Cardiac muscle cell (in vitro differentiated cells and primary cell): ENCODE measurements at regions not wholly inside any gene's neighbourhood (a gene's known extent, or its start where the extent isn't known, plus 50 kb on each side); places are given as distances from the start of the nearest gene placed in this dataset.
A peak's percentile ranks its signal among the peaks of the same experiment; 100 is the strongest.

ENCODE experiments used
- DNase-seq, 2 donors: peaks; one replicate each; pipeline versions ENCODE4 v3.0.0 to v3.0.0-alpha.2; 2010 to 2017; ENCODE audit warnings: low read depth in 1 of 2, low spot score in 1 of 2
- H3K27ac ChIP-seq: fragments of 200-600 bp; sonication (generic); 2 replicates; pipeline ENCODE4 v1.5.1; 2016
- H3K27me3 ChIP-seq: fragments of 200-600 bp; sonication (generic); 2 replicates; pipeline ENCODE4 v1.6.0; 2016; ENCODE audit warnings: control low read depth
- H3K36me3 ChIP-seq: fragments of 200-600 bp; sonication (generic); 2 replicates; pipeline ENCODE4 v1.5.1; 2016; ENCODE audit warnings: control low read depth
- H3K4me1 ChIP-seq: fragments of 200-600 bp; sonication (generic); 2 replicates; pipeline ENCODE4 v1.8.1; 2017; ENCODE audit warnings: low read depth, mild to moderate bottlenecking, mixed run types
- H3K4me3 ChIP-seq: fragments of 200-600 bp; sonication (generic); 2 replicates; pipeline ENCODE4 v1.5.1; 2016; ENCODE audit warnings: mild to moderate bottlenecking
- H3K9me3 ChIP-seq: fragments of 200-600 bp; sonication (generic); 2 replicates; pipeline ENCODE4 v1.5.1; 2017; ENCODE audit warnings: low read depth, mild to moderate bottlenecking, control low read depth
- TF ChIP-seq, protein P1 (sequence below): IDR thresholded peaks from 2 replicates; pipeline ENCODE4 v1.5.1; 2012; ENCODE audit warnings: low read depth, mild to moderate bottlenecking, low read length

DNA sequence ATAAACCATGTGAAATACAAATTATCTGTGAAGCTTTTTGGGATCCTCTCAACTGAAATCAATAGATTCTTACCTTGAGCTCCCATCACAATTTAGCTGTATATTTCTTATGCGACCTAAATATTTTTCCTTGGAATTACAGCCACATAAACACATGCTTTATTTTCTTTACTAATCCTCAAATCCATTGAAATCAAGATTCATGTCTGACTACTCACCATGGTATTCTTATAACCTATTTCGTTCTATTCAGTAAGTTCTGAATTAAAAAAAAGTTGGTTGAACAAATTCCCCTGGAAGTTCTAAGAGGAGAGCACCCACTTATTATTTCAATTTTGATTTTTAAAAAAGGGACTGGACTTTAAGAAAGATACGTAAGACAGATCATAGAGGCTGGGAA is 292.1 kb upstream of the ATP2B1 start:
- no peaks in the 10 kb centered on the region for H3K9me3 ChIP-seq
- H3K27me3 ChIP-seq = no peaks in the 10 kb centered on the region
- DNase-seq = no peak
- H3K36me3 ChIP-seq = no peaks in the 10 kb centered on the region
- TF ChIP-seq, protein P1, sequence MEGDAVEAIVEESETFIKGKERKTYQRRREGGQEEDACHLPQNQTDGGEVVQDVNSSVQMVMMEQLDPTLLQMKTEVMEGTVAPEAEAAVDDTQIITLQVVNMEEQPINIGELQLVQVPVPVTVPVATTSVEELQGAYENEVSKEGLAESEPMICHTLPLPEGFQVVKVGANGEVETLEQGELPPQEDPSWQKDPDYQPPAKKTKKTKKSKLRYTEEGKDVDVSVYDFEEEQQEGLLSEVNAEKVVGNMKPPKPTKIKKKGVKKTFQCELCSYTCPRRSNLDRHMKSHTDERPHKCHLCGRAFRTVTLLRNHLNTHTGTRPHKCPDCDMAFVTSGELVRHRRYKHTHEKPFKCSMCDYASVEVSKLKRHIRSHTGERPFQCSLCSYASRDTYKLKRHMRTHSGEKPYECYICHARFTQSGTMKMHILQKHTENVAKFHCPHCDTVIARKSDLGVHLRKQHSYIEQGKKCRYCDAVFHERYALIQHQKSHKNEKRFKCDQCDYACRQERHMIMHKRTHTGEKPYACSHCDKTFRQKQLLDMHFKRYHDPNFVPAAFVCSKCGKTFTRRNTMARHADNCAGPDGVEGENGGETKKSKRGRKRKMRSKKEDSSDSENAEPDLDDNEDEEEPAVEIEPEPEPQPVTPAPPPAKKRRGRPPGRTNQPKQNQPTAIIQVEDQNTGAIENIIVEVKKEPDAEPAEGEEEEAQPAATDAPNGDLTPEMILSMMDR = no peak
- H3K4me1 ChIP-seq = peaks cover 22% of the 10 kb centered on the region
- no peak overlapping the region for H3K27ac ChIP-seq
- H3K4me3 ChIP-seq = no peak overlapping the region

- DNase-seq = peak in 1 of 2 donors; percentile 44
- H3K27ac ChIP-seq = no peak overlapping the region
- no peak overlapping the region for H3K4me3 ChIP-seq
- TF ChIP-seq, protein P1 = no peak
- peaks cover 17% of the 10 kb centered on the region for H3K4me1 ChIP-seq
- H3K36me3 ChIP-seq = no peaks in the 10 kb centered on the region
- no peaks in the 10 kb centered on the region for H3K9me3 ChIP-seq
- no peaks in the 10 kb centered on the region for H3K27me3 ChIP-seq
These were observed 291.3 kb upstream of the ATP2B1 start for GRCh38 chr12:89999699-90000505.

GRCh38 chr12:89995870-89996269 is 287.2 kb upstream of the ATP2B1 start:
- Histone ChIP-seq H3K4me1 (no peaks in the 10 kb centered on the region), H3K4me3 (no peak overlapping the region), H3K27me3 (no peaks in the 10 kb centered on the region), H3K36me3 (no peaks in the 10 kb centered on the region), H3K9me3 (no peaks in the 10 kb centered on the region), H3K27ac (no peak overlapping the region)
- TF ChIP-seq, protein P1 = no peak
- DNase-seq = no peak

- no peaks in the 10 kb centered on the region for H3K27me3 ChIP-seq
- no peaks in the 10 kb centered on the region for H3K9me3 ChIP-seq
- TF ChIP-seq, protein P1 = no peak
- no peaks in the 10 kb centered on the region for H3K36me3 ChIP-seq
- H3K4me3 ChIP-seq = no peak overlapping the region
- no peak for DNase-seq
- no peaks in the 10 kb centered on the region for H3K4me1 ChIP-seq
- H3K27ac ChIP-seq = no peak overlapping the region
These were observed 286.3 kb upstream of the ATP2B1 start for GRCh38 chr12:89994911-89995310.

DNA sequence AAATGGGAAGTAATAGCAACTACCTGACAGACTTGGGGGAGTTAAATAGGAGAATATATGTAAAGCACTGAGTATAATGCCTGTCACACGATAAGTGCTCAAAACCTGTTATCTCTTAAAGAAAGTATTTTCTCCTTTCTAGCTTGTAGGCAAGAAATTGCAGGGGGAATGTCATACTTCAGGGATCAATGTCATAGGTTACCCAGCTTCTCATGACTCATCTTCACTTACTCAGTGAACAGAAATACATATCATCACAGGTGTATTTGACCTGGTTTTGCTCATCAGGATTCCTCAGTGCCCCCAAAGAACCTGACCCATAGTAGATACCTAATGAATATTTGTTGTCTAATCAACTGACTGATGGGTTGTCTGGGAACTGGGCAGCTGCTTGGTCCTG is 285.0 kb upstream of the ATP2B1 start:
- Histone ChIP-seq H3K4me1 (no peaks in the 10 kb centered on the region), H3K4me3 (no peak overlapping the region), H3K27ac (no peak overlapping the region), H3K27me3 (no peaks in the 10 kb centered on the region), H3K9me3 (no peaks in the 10 kb centered on the region), H3K36me3 (no peaks in the 10 kb centered on the region)
- no peak for DNase-seq
- TF ChIP-seq, protein P1 = no peak
